ENCODE measurements at regions not wholly inside any gene's neighbourhood (a gene's known extent, or its start where the extent isn't known, plus 50 kb on each side); places are given as distances from the start of the nearest gene placed in this dataset.

DNA sequence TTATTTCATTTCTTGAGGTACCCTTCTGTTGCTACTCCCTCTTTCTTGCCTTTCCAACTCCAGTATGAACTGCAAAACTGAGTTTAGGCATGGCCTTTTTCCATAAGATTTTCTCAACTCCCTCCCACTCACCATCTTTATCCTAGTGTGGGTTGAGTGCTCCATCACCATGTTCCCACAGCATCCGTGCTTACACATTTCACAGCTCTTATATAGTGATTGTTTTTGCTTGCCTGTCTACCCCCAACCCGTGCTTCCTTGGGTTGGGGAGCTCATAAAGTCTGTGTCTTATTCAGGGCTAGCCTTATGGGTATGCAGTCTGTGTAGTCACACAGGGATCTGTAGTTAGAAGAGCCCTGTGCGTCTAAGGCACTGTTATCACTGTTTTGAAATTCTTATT is 68.2 kb upstream of the CCDC190 start:
- Mint-ChIP-seq H3K27ac (no peak overlapping the region), H3K9me3 (no peaks in the 10 kb centered on the region), H3K4me1 (peaks cover 58% of the 10 kb centered on the region), H3K4me3 (no peak overlapping the region), H3K27me3 (ENCODE audit: low read depth) (no peaks in the 10 kb centered on the region), H3K36me3 (no peaks in the 10 kb centered on the region)
- DNase-seq (ENCODE audit: low spot score in 2 of 2, unreplicated experiment in 2 of 2): no peak
- TF ChIP-seq, protein P1, sequence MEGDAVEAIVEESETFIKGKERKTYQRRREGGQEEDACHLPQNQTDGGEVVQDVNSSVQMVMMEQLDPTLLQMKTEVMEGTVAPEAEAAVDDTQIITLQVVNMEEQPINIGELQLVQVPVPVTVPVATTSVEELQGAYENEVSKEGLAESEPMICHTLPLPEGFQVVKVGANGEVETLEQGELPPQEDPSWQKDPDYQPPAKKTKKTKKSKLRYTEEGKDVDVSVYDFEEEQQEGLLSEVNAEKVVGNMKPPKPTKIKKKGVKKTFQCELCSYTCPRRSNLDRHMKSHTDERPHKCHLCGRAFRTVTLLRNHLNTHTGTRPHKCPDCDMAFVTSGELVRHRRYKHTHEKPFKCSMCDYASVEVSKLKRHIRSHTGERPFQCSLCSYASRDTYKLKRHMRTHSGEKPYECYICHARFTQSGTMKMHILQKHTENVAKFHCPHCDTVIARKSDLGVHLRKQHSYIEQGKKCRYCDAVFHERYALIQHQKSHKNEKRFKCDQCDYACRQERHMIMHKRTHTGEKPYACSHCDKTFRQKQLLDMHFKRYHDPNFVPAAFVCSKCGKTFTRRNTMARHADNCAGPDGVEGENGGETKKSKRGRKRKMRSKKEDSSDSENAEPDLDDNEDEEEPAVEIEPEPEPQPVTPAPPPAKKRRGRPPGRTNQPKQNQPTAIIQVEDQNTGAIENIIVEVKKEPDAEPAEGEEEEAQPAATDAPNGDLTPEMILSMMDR (IDR thresholded peaks at IDR 0.05; ENCODE audit: unreplicated experiment): no peak

- TF ChIP-seq, protein P1 (IDR thresholded peaks at IDR 0.05; ENCODE audit: unreplicated experiment): no peak
- no peak for DNase-seq (ENCODE audit: low spot score in 2 of 2, unreplicated experiment in 2 of 2)
- Mint-ChIP-seq H3K27me3 (ENCODE audit: low read depth) (no peaks in the 10 kb centered on the region), H3K36me3 (no peaks in the 10 kb centered on the region), H3K4me1 (peaks cover 67% of the 10 kb centered on the region), H3K4me3 (no peak overlapping the region), H3K27ac (peak overlapping the region; percentile 37), H3K9me3 (no peaks in the 10 kb centered on the region)
Measured at GRCh38 chr1:162928141-162928540, 67.2 kb upstream of the CCDC190 start.

- TF ChIP-seq, protein P1 (IDR thresholded peaks at IDR 0.05; ENCODE audit: unreplicated experiment): no peak
- no peak overlapping the region for H3K4me3 Mint-ChIP-seq
- no peak for DNase-seq (ENCODE audit: low spot score in 2 of 2, unreplicated experiment in 2 of 2)
- H3K27me3 Mint-ChIP-seq (ENCODE audit: low read depth): no peaks in the 10 kb centered on the region
- peaks cover 63% of the 10 kb centered on the region for H3K4me1 Mint-ChIP-seq
- peak overlapping the region; percentile 31 for H3K27ac Mint-ChIP-seq
- H3K9me3 Mint-ChIP-seq: no peaks in the 10 kb centered on the region
- no peaks in the 10 kb centered on the region for H3K36me3 Mint-ChIP-seq
Measured at GRCh38 chr1:162927421-162927820, 66.4 kb upstream of the CCDC190 start.

GRCh38 chr1:162926906-162927305 is 65.9 kb upstream of the CCDC190 start:
- TF ChIP-seq, protein P1 (IDR thresholded peaks at IDR 0.05; ENCODE audit: unreplicated experiment): no peak
- peaks cover 61% of the 10 kb centered on the region for H3K4me1 Mint-ChIP-seq

GRCh38 chr1:162924179-162924578 is 63.2 kb upstream of the CCDC190 start:
- no peaks in the 10 kb centered on the region for H3K9me3 Mint-ChIP-seq
- H3K36me3 Mint-ChIP-seq: no peaks in the 10 kb centered on the region
- no peak for DNase-seq (ENCODE audit: low spot score in 2 of 2, unreplicated experiment in 2 of 2)
- H3K27me3 Mint-ChIP-seq (ENCODE audit: low read depth): no peaks in the 10 kb centered on the region
- H3K4me1 Mint-ChIP-seq: peaks cover 52% of the 10 kb centered on the region
- TF ChIP-seq, protein P1 (IDR thresholded peaks at IDR 0.05; ENCODE audit: unreplicated experiment): no peak
- no peak overlapping the region for H3K4me3 Mint-ChIP-seq
- H3K27ac Mint-ChIP-seq: no peak overlapping the region

More at GRCh38 chr1:162926906-162927305, 65.9 kb upstream of the CCDC190 start:
- Mint-ChIP-seq H3K9me3 (no peaks in the 10 kb centered on the region), H3K36me3 (no peaks in the 10 kb centered on the region), H3K27ac (no peak overlapping the region), H3K27me3 (ENCODE audit: low read depth) (no peaks in the 10 kb centered on the region), H3K4me3 (no peak overlapping the region)
- DNase-seq (ENCODE audit: low spot score in 2 of 2, unreplicated experiment in 2 of 2): no peak

GRCh38 chr1:162922201-162922600 is 61.2 kb upstream of the CCDC190 start:
- DNase-seq (ENCODE audit: low spot score in 2 of 2, unreplicated experiment in 2 of 2): no peak
- H3K36me3 Mint-ChIP-seq: no peaks in the 10 kb centered on the region
- H3K27me3 Mint-ChIP-seq (ENCODE audit: low read depth): no peaks in the 10 kb centered on the region
- no peak overlapping the region for H3K4me3 Mint-ChIP-seq
- H3K9me3 Mint-ChIP-seq: no peaks in the 10 kb centered on the region
- H3K4me1 Mint-ChIP-seq: peaks cover 52% of the 10 kb centered on the region
- TF ChIP-seq, protein P1 (IDR thresholded peaks at IDR 0.05; ENCODE audit: unreplicated experiment): no peak
- no peak overlapping the region for H3K27ac Mint-ChIP-seq

Data from mesothelial cell of epicardium (in vitro differentiated cells).